Lower lobe of right lung (tissue), 2 donors: ENCODE measurements at regions not wholly inside any gene's neighbourhood (a gene's known extent, or its start where the extent isn't known, plus 50 kb on each side); places are given as distances from the start of the nearest gene placed in this dataset.

Experiments used
- ATAC-seq, 2 donors: fragments of 200-7000 bp; cut with Tn5 transposase; one replicate each; pipeline ENCODE4 v1.9.1; 2020 to 2022; ENCODE audit warnings: mild to moderate bottlenecking in 2 of 2, moderate library complexity in 2 of 2
- DNase-seq: peaks from one replicate; pipeline ENCODE4 v3.0.0-alpha.2; 2020
- H3K27ac ChIP-seq: fragments of 200-600 bp; one replicate; pipeline ENCODE4 v1.8.0; 2022
- H3K27me3 ChIP-seq: fragments of 200-600 bp; one replicate; pipeline ENCODE4 v1.8.0; 2022; ENCODE audit warnings: low read depth
- H3K36me3 ChIP-seq: fragments of 200-600 bp; one replicate; pipeline ENCODE4 v1.8.0; 2022; ENCODE audit warnings: mild to moderate bottlenecking
- H3K4me1 ChIP-seq: fragments of 200-600 bp; one replicate; pipeline ENCODE4 v1.8.0; 2022
- H3K4me3 ChIP-seq: fragments of 200-600 bp; one replicate; pipeline ENCODE4 v1.8.0; 2022; ENCODE audit warnings: mild to moderate bottlenecking
- H3K9me3 ChIP-seq: fragments of 200-600 bp; one replicate; pipeline ENCODE4 v1.8.0; 2022
- CTCF ChIP-seq: fragments of 200-600 bp; IDR thresholded peaks from one replicate; pipeline ENCODE4 v1.8.0; 2022; ENCODE audit warnings: antibody characterized with exemption, mild to moderate bottlenecking
- intact Hi-C: fragments of 100-400 bp; cut with DNase I; formaldehyde crosslinking; loops from one replicate; pipeline ENCODE4 v1.11.0; 2022
- donor health status: DM: no; HTN: yes; CAD: no; lungs with severe emphysema.

- no peak overlapping the region for H3K4me3 ChIP-seq
- no peaks in the 10 kb centered on the region for H3K4me1 ChIP-seq
- DNase-seq (no peak), ATAC-seq (no peak)
- no peaks in the 10 kb centered on the region for H3K36me3 ChIP-seq
- H3K27me3 ChIP-seq: no peaks in the 10 kb centered on the region
- intact Hi-C loops: no loop called here
- no peaks in the 10 kb centered on the region for H3K9me3 ChIP-seq
- no peak overlapping the region for H3K27ac ChIP-seq
- peak; percentile 16 for TF ChIP-seq CTCF
Observed at GRCh38 chr4:111475001-111475400, 670.3 kb upstream of the FAM241A start.

GRCh38 chr4:111475666-111476065 is 669.6 kb upstream of the FAM241A start:
- intact Hi-C loops: no loop called here
- DNase-seq: no peak
- Histone ChIP-seq H3K4me3 (no peak overlapping the region), H3K4me1 (no peaks in the 10 kb centered on the region), H3K36me3 (no peaks in the 10 kb centered on the region), H3K27ac (no peak overlapping the region), H3K9me3 (no peaks in the 10 kb centered on the region), H3K27me3 (no peaks in the 10 kb centered on the region)
- TF ChIP-seq CTCF: no peak
- no peak for ATAC-seq

- Histone ChIP-seq H3K36me3 (no peaks in the 10 kb centered on the region), H3K27me3 (no peaks in the 10 kb centered on the region), H3K27ac (no peak overlapping the region), H3K9me3 (no peaks in the 10 kb centered on the region), H3K4me3 (no peak overlapping the region), H3K4me1 (no peaks in the 10 kb centered on the region)
- TF ChIP-seq CTCF: no peak
- intact Hi-C loops: no loop called here
- DNase-seq: no peak
- ATAC-seq: no peak
Observed at GRCh38 chr4:111480510-111480909, 664.7 kb upstream of the FAM241A start.

- peak in 1 of 2 donors; percentile 30 for ATAC-seq
- Histone ChIP-seq H3K27ac (no peak overlapping the region), H3K4me1 (no peaks in the 10 kb centered on the region), H3K27me3 (no peaks in the 10 kb centered on the region), H3K4me3 (no peak overlapping the region), H3K36me3 (no peaks in the 10 kb centered on the region), H3K9me3 (no peaks in the 10 kb centered on the region)
- no peak for DNase-seq
- no peak for TF ChIP-seq CTCF
- intact Hi-C loops: no loop called here
Observed at GRCh38 chr4:111483375-111484169, 661.7 kb upstream of the FAM241A start.

- no peak for ATAC-seq
- no peak for TF ChIP-seq CTCF
- H3K27me3 ChIP-seq: no peaks in the 10 kb centered on the region
- H3K4me3 ChIP-seq: no peak overlapping the region
- H3K27ac ChIP-seq: no peak overlapping the region
- no peaks in the 10 kb centered on the region for H3K9me3 ChIP-seq
- no peaks in the 10 kb centered on the region for H3K36me3 ChIP-seq
- no peak for DNase-seq
- intact Hi-C loops: no loop called here
- no peaks in the 10 kb centered on the region for H3K4me1 ChIP-seq
Observed at GRCh38 chr4:111492496-111492895, 652.8 kb upstream of the FAM241A start.
